IMR-90 (cell line): ENCODE measurements at regions not wholly inside any gene's neighbourhood (a gene's known extent, or its start where the extent isn't known, plus 50 kb on each side); places are given as distances from the start of the nearest gene placed in this dataset.

Experiments
- ATAC-seq: fragments of 200-7000 bp; cut with Tn5 transposase; 2 replicates; pipeline ENCODE4 v1.9.1; 2020; ENCODE audit warnings: low read depth, mild to moderate bottlenecking, moderate library complexity
- BruUV-seq: library from RNA; stranded (reverse); fragments of 400-500 nt; replicated peaks from 2 replicates; lab custom pipeline; 2021; lab: Mats Ljungman, UMichigan
- CTCF ChIA-PET: fragments of 300-600 bp; formaldehyde crosslinking; extraction: SDS; loops from one replicate; lab custom pipeline; 2021; ENCODE audit warnings: antibody characterized with exemption; lab: Yijun Ruan, JAX
- POLR2A ChIA-PET: fragments of 300-600 bp; sonication (Branson Sonifier 250); formaldehyde crosslinking; loops from one replicate; lab custom pipeline; 2022; ENCODE audit warnings: antibody characterized with exemption; ENCODE audit not compliant: unreplicated experiment; lab: Charles Lee
- DNase-seq: peaks from one replicate; pipeline ENCODE4 v3.0.0; 2013
- H2AFZ ChIP-seq: replicated peaks from 2 replicates; pipeline ENCODE3; 2013; ENCODE audit warnings: low read length, mild to moderate bottlenecking; ENCODE audit not compliant: poor library complexity
- H2AK5ac ChIP-seq: 2 replicates; pipeline ENCODE4 v1.6.1; 2013; ENCODE audit warnings: low read depth, low read length, inconsistent platforms
- H2AK9ac ChIP-seq: replicated peaks from 2 replicates; pipeline ENCODE3; 2013; ENCODE audit warnings: mild to moderate bottlenecking, low read depth, low read length, moderate library complexity; ENCODE audit not compliant: poor library complexity
- H2BK120ac ChIP-seq: 2 replicates; pipeline ENCODE4 v1.6.1; 2013; ENCODE audit warnings: low read depth, low read length, inconsistent platforms
- H2BK15ac ChIP-seq: 3 replicates; pipeline ENCODE4 v1.6.1; 2013; ENCODE audit warnings: low read depth, low read length, inconsistent platforms
- H2BK20ac ChIP-seq: 2 replicates; pipeline ENCODE4 v1.6.1; 2013; ENCODE audit warnings: low read depth, mild to moderate bottlenecking, inconsistent platforms, low read length, moderate library complexity
- H2BK5ac ChIP-seq: 2 replicates; pipeline ENCODE4 v1.6.1; 2013; ENCODE audit warnings: mild to moderate bottlenecking, low read depth, low read length, inconsistent platforms; ENCODE audit not compliant: poor library complexity, severe bottlenecking
- H3K14ac ChIP-seq: replicated peaks from 2 replicates; pipeline ENCODE4 v1.6.1; 2013; ENCODE audit warnings: low read depth, low read length, inconsistent platforms
- H3K18ac ChIP-seq: 2 replicates; pipeline ENCODE4 v1.6.1; 2013; ENCODE audit warnings: low read depth, low read length, control low read depth
- H3K23ac ChIP-seq: 2 replicates; pipeline ENCODE4 v1.6.1; 2013; ENCODE audit warnings: low read depth, low read length, inconsistent platforms
- H3K27ac ChIP-seq: 2 replicates; pipeline ENCODE4 v1.5.1; 2013; ENCODE audit warnings: mild to moderate bottlenecking, control low read depth, low read length; ENCODE audit not compliant: insufficient read depth
- H3K27me3 ChIP-seq: 2 replicates; pipeline ENCODE4 v1.6.1; 2013; ENCODE audit warnings: low read length; ENCODE audit not compliant: control insufficient read depth, insufficient read depth
- H3K36me3 ChIP-seq: 2 replicates; pipeline ENCODE4 v1.6.1; 2013; ENCODE audit warnings: low read length, mixed read lengths; ENCODE audit not compliant: control insufficient read depth, insufficient read depth
- H3K4ac ChIP-seq: 2 replicates; pipeline ENCODE4 v1.6.1; 2013; ENCODE audit warnings: low read depth, low read length, inconsistent platforms
- H3K4me1 ChIP-seq: 2 replicates; pipeline ENCODE4 v1.6.1; 2013; ENCODE audit warnings: low read length, mixed read lengths; ENCODE audit not compliant: control insufficient read depth, insufficient read depth
- H3K4me2 ChIP-seq: 2 replicates; pipeline ENCODE4 v1.6.1; 2013; ENCODE audit warnings: low read depth, mild to moderate bottlenecking, control low read depth, low read length, moderate library complexity
- H3K4me3 ChIP-seq: 2 replicates; pipeline ENCODE4 v1.5.1; 2013; ENCODE audit warnings: low read depth, mild to moderate bottlenecking, control low read depth, low read length, moderate library complexity; ENCODE audit not compliant: insufficient read depth
- H3K56ac ChIP-seq: 2 replicates; pipeline ENCODE4 v1.6.1; 2013; ENCODE audit warnings: low read length, inconsistent platforms; ENCODE audit not compliant: insufficient read depth; ENCODE audit errors: extremely low read depth
- H3K79me1 ChIP-seq, 2 experiments: 2 replicates each; pipeline ENCODE4 v1.6.1; 2013; ENCODE audit warnings: low read length in 2 of 2, inconsistent platforms in 1 of 2, low read depth in 1 of 2
- H3K9ac ChIP-seq: 2 replicates; pipeline ENCODE4 v1.6.1; 2013; ENCODE audit warnings: low read depth, low read length, control low read depth
- H3K9me1 ChIP-seq: 2 replicates; pipeline ENCODE4 v1.6.1; 2013; ENCODE audit warnings: low read length, inconsistent platforms; ENCODE audit not compliant: insufficient read depth
- H3K9me3 ChIP-seq: 2 replicates; pipeline ENCODE4 v1.6.1; 2013; ENCODE audit warnings: low read length; ENCODE audit not compliant: control insufficient read depth, insufficient read depth
- H4K20me1 ChIP-seq: 2 replicates; pipeline ENCODE4 v1.6.1; 2013; ENCODE audit warnings: low read length, inconsistent platforms; ENCODE audit not compliant: insufficient read depth
- H4K5ac ChIP-seq: 2 replicates; pipeline ENCODE4 v1.6.1; 2013; ENCODE audit warnings: mild to moderate bottlenecking, low read depth, low read length, control low read depth
- H4K8ac ChIP-seq, 2 experiments: 2 replicates each; pipeline ENCODE4 v1.6.1; 2013; ENCODE audit warnings: low read depth in 2 of 2, low read length in 2 of 2, control low read depth in 1 of 2, inconsistent platforms in 1 of 2
- H4K91ac ChIP-seq: 2 replicates; pipeline ENCODE4 v1.6.1; 2013; ENCODE audit warnings: low read depth, low read length, inconsistent platforms; ENCODE audit not compliant: insufficient read depth
- BHLHE40 ChIP-seq: fragments of 150-350 bp; IDR thresholded peaks from 2 replicates; pipeline ENCODE4 v1.6.1; 2016; ENCODE audit warnings: mild to moderate bottlenecking, low read depth, low read length
- CEBPB ChIP-seq: IDR thresholded peaks from 2 replicates; pipeline ENCODE4 v1.6.1; 2012; ENCODE audit warnings: low read depth, low read length, improper control_type of control experiment
- CHD1 ChIP-seq: IDR thresholded peaks from 2 replicates; pipeline ENCODE4 v1.6.1; 2012; ENCODE audit warnings: low read depth, low read length, improper control_type of control experiment
- CTCF ChIP-seq: conservative IDR thresholded peaks from 2 replicates; pipeline ENCODE4 v1.5.1; 2012; ENCODE audit warnings: mild to moderate bottlenecking, low read depth, low read length, improper control_type of control experiment
- ELK1 ChIP-seq: fragments of 150-350 bp; IDR thresholded peaks from 2 replicates; pipeline ENCODE4 v1.6.1; 2016; ENCODE audit warnings: low read depth, mild to moderate bottlenecking, low read length, moderate library complexity, borderline replicate concordance
- FOS ChIP-seq: fragments of 150-350 bp; IDR thresholded peaks from 2 replicates; pipeline ENCODE4 v1.6.1; 2016; ENCODE audit warnings: low read depth, low read length
- MAFK ChIP-seq: IDR thresholded peaks from 2 replicates; pipeline ENCODE4 v1.6.1; 2012; ENCODE audit warnings: low read depth, low read length, improper control_type of control experiment
- MAZ ChIP-seq: IDR thresholded peaks from 2 replicates; pipeline ENCODE4 v1.6.1; 2012; ENCODE audit warnings: low read depth, mild to moderate bottlenecking, low read length, improper control_type of control experiment, moderate library complexity, borderline replicate concordance
- MXI1 ChIP-seq: IDR thresholded peaks from 2 replicates; pipeline ENCODE4 v1.6.1; 2012; ENCODE audit warnings: low read depth, mild to moderate bottlenecking, low read length, moderate library complexity, borderline replicate concordance
- NFE2L2 ChIP-seq: fragments of 150-350 bp; IDR thresholded peaks from 2 replicates; pipeline ENCODE4 v1.6.1; 2016; ENCODE audit warnings: low read depth, mild to moderate bottlenecking, low read length
- POLR2A ChIP-seq: IDR thresholded peaks from 2 replicates; pipeline ENCODE4 v1.6.1; 2012; ENCODE audit warnings: mild to moderate bottlenecking, low read depth, low read length
- RAD21 ChIP-seq: IDR thresholded peaks from 2 replicates; pipeline ENCODE4 v1.6.1; 2012; ENCODE audit warnings: low read length, improper control_type of control experiment
- RCOR1 ChIP-seq: IDR thresholded peaks from 2 replicates; pipeline ENCODE4 v1.6.1; 2012; ENCODE audit warnings: mild to moderate bottlenecking, low read length, improper control_type of control experiment; ENCODE audit not compliant: insufficient replicate concordance
- RFX5 ChIP-seq: IDR thresholded peaks from 2 replicates; pipeline ENCODE4 v1.8.0; 2012; ENCODE audit warnings: low read depth, mild to moderate bottlenecking, low read length, moderate library complexity
- SMC3 ChIP-seq: fragments of 150-350 bp; IDR thresholded peaks from 2 replicates; pipeline ENCODE4 v1.6.1; 2016; ENCODE audit warnings: low read depth, mild to moderate bottlenecking, antibody characterized with exemption, low read length, moderate library complexity
- USF2 ChIP-seq: fragments of 150-350 bp; IDR thresholded peaks from 2 replicates; pipeline ENCODE4 v1.6.1; 2017; ENCODE audit warnings: mild to moderate bottlenecking, antibody characterized with exemption, low read length, low read depth
- WGBS, 2 experiments: methylation state at CpG; one replicate each; pipeline versions ENCODE4 v1.1.5 to v1.1.7; 2013; ENCODE audit warnings: missing lambda C conversion rate in 2 of 2; ENCODE audit not compliant: insufficient read length in 1 of 2; ENCODE audit errors: extremely low coverage in 2 of 2; 5-methylcytosine and 5-hydroxymethylcytosine counted together
- dilution Hi-C: fragments of 300-500 bp; cut with HindIII; formaldehyde crosslinking; loops from one replicate; pipeline ENCODE4 v1.14.3; 2018; ENCODE audit warnings: low sequenced_read_pairs; ENCODE audit not compliant: unreplicated experiment
- in situ Hi-C: fragments of 300-500 bp; cut with MboI; formaldehyde crosslinking; loops from 3 replicates; pipeline ENCODE4 v1.14.3; 2019; ENCODE audit warnings: low sequenced_read_pairs, inconsistent platforms, mixed read lengths
- intact Hi-C: fragments of 100-400 bp; cut with micrococcal nuclease; formaldehyde crosslinking; loops from 2 replicates; pipeline ENCODE4 v1.10.0; 2022

- Histone ChIP-seq H3K4me2 (no peak overlapping the region), H2BK20ac (no peak overlapping the region), H2AK9ac (no peak overlapping the region), H3K23ac (no peak overlapping the region), H3K4ac (no peak overlapping the region), H3K36me3 (no peaks in the 10 kb centered on the region), H3K9ac (no peak overlapping the region), H3K14ac (no peak overlapping the region), H3K4me3 (no peak overlapping the region), H4K8ac (no peak overlapping the region), H2BK5ac (no peak overlapping the region), H3K79me1 (no peaks in the 10 kb centered on the region), H2AFZ (peak overlapping the region; percentile 63), H3K27me3 (no peaks in the 10 kb centered on the region; the same call in 1 of the 2 replicates), H2BK120ac (no peak overlapping the region), H3K18ac (no peak overlapping the region), H3K9me1 (no peaks in the 10 kb centered on the region), H3K9me3 (no peaks in the 10 kb centered on the region), H2BK15ac (no peak overlapping the region), H4K5ac (no peak overlapping the region), H4K91ac (no peak overlapping the region), H2AK5ac (no peak overlapping the region), H3K27ac (no peak overlapping the region), H3K4me1 (no peaks in the 10 kb centered on the region), H3K56ac (no peak overlapping the region), H4K20me1 (no peaks in the 10 kb centered on the region)
- dilution Hi-C loops, result no loop called here
- CTCF ChIA-PET, result no interaction called here
- no peak for DNase-seq
- intact Hi-C loops, result no loop called here
- in situ Hi-C loops, result no loop called here
- POLR2A ChIA-PET, result no interaction called here
- 40% methylated on average over 1 of the region's 8 CpGs; no CpG with 5 or more reads in 1 of the 2 experiments for WGBS, 2 experiments
- no TSS peak for BruUV-seq
- TF ChIP-seq CTCF (no peak), BHLHE40 (no peak), POLR2A (no peak), RCOR1 (no peak), CEBPB (no peak), FOS (no peak), USF2 (no peak), RFX5 (no peak), ELK1 (no peak), CHD1 (no peak), MAFK (no peak), MXI1 (no peak), MAZ (no peak), SMC3 (no peak), NFE2L2 (no peak), RAD21 (no peak)
- no peak for ATAC-seq
These were observed 91.5 kb upstream of the RREB1 start for GRCh38 chr6:7016226-7016625.
